Heart left ventricle (tissue), 16 donors: ENCODE measurements at regions not wholly inside any gene's neighbourhood (a gene's known extent, or its start where the extent isn't known, plus 50 kb on each side); places are given as distances from the start of the nearest gene placed in this dataset.

Source experiments
- ATAC-seq, 4 donors: fragments of 200-7000 bp; cut with Tn5 transposase; one replicate each; pipeline ENCODE4 v1.9.1; 2020 to 2022; ENCODE audit warnings: moderate library complexity in 4 of 4, mild to moderate bottlenecking in 3 of 4, moderate number of reproducible peaks in 1 of 4
- DNase-seq, 5 donors: peaks; one replicate each; pipeline ENCODE4 v3.0.0-alpha.2; 2020
- H3K27ac ChIP-seq, 12 donors: fragments of 200-600 bp; sonication (generic) in 4 of 12; one replicate each; pipeline versions ENCODE4 v1.5.0 to v1.8.0; 2016 to 2022; ENCODE audit warnings: mild to moderate bottlenecking in 2 of 12
- H3K27me3 ChIP-seq, 9 donors: fragments of 200-600 bp; sonication (generic) in 2 of 9; one replicate each; pipeline versions ENCODE4 v1.5.1 to v1.8.0; 2016 to 2022; ENCODE audit warnings: mild to moderate bottlenecking in 3 of 9
- H3K36me3 ChIP-seq, 9 donors: fragments of 200-600 bp; sonication (generic) in 2 of 9; one replicate each; pipeline versions ENCODE4 v1.5.0 to v1.8.0; 2018 to 2022; ENCODE audit warnings: mild to moderate bottlenecking in 2 of 9
- H3K4me1 ChIP-seq, 12 donors: fragments of 200-600 bp; sonication (generic) in 4 of 12; one replicate each; pipeline versions ENCODE4 v1.5.0 to v1.8.0; 2016 to 2022; ENCODE audit warnings: mild to moderate bottlenecking in 3 of 12
- H3K4me3 ChIP-seq, 12 donors: fragments of 200-600 bp; sonication (generic) in 4 of 12; one replicate each; pipeline versions ENCODE4 v1.5.0 to v1.8.0; 2017 to 2022; ENCODE audit warnings: mild to moderate bottlenecking in 9 of 12, moderate library complexity in 4 of 12
- H3K9me3 ChIP-seq, 12 donors: fragments of 200-600 bp; sonication (generic) in 4 of 12; one replicate each; pipeline versions ENCODE4 v1.5.0 to v1.8.0; 2016 to 2022; ENCODE audit warnings: mild to moderate bottlenecking in 1 of 12
- POLR2A ChIP-seq, 2 donors: fragments of 450-650 bp; IDR thresholded peaks; one replicate each; pipeline ENCODE4 v1.6.1; 2017; ENCODE audit warnings: antibody characterized with exemption in 2 of 2, mild to moderate bottlenecking in 2 of 2, moderate library complexity in 2 of 2
- WGBS, 4 donors: extraction: QIAGEN DNeasy Blood & Tissue Kit in 2 of 4; methylation state at CpG; one replicate each; pipeline versions ENCODE4 v1.1.5 to v1.1.7; 2013 to 2018; 5-methylcytosine and 5-hydroxymethylcytosine counted together
- intact Hi-C, 10 donors: fragments of 100-400 bp; cut with DNase I; formaldehyde crosslinking; loops; one replicate each; pipeline versions ENCODE4 v1.11.1 to v1.14.2; 2022
- TF ChIP-seq, protein P1 (sequence below), 12 donors: fragments of 200-600 bp; sonication (generic) in 4 of 12; IDR thresholded peaks; one replicate each; pipeline versions ENCODE4 v1.5.0 to v1.8.0; 2018 to 2022; ENCODE audit warnings: antibody characterized with exemption in 12 of 12, mild to moderate bottlenecking in 5 of 12
- donor health status: ischemic (EF 13 %, LVEDD 7.1; RV severe dilation, severe dysfunction).
- donor health status: healthy with polysubstance abuse.
- donor health status: DM: no; HTN: yes; CAD: no.
- donor health status: DM: no; HTN: no; CAD: no.
- donor health status: ischemic (EF 25% LVEDD 6.9; RV normal size, moderate dysfunction).
- donor health status: ischemic (EF 25% LVEDD 5.7; RV mildly dilated, moderate dysfunction).
- donor health status: healthy.
- donor health status: DM: yes; HTN: yes; CAD: no.
- donor health status: ischemic (EF 35%, LVEDD 5.7; RV mildly dilated, moderate dysfunction).
- donor health status: nonischemic (EF 11% LVEDD 7.7; RV severe dilation, severe dysfunction).
- donor health status: DM: yes; HTN: yes; CAD: no.
- donor health status: PGD.
- donor health status: ischemic (EF 29% LVEDD 5.4; RV normal size, mild dysfunction).
- donor health status: nonischemic (EF 23%, LVEDD 6.1; RV moderate dilation, normal function).

DNA sequence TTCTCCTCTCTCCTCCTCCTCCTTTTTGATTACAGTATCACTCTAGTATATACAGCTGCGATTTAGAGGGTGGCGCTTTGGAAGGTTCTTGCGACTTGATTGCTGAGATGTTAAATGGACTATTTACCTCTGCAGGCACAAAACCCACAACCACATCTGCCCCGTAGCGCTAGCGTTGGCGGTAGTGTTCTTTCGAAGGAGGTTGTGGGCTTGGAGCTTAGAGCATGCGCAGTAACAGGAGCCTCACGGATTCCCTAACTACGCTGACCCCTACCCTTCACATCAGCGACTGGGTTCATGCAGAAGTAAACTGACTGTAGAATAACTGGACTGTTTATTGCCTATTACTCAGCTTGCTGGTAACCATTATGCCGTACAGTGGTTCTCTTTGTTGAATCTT is 58.0 kb downstream of the CGGBP1 start:
- no peak for DNase-seq
- peaks cover 0 to 21% (median 0%) of the 10 kb centered on the region in 12 donors for H3K4me1 ChIP-seq
- no peak for TF ChIP-seq POLR2A (IDR thresholded peaks at IDR 0.05)
- TF ChIP-seq, protein P1, sequence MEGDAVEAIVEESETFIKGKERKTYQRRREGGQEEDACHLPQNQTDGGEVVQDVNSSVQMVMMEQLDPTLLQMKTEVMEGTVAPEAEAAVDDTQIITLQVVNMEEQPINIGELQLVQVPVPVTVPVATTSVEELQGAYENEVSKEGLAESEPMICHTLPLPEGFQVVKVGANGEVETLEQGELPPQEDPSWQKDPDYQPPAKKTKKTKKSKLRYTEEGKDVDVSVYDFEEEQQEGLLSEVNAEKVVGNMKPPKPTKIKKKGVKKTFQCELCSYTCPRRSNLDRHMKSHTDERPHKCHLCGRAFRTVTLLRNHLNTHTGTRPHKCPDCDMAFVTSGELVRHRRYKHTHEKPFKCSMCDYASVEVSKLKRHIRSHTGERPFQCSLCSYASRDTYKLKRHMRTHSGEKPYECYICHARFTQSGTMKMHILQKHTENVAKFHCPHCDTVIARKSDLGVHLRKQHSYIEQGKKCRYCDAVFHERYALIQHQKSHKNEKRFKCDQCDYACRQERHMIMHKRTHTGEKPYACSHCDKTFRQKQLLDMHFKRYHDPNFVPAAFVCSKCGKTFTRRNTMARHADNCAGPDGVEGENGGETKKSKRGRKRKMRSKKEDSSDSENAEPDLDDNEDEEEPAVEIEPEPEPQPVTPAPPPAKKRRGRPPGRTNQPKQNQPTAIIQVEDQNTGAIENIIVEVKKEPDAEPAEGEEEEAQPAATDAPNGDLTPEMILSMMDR (IDR thresholded peaks at IDR 0.05): no peak
- no peaks in the 10 kb centered on the region for H3K9me3 ChIP-seq
- 20 to 34% (median 25%) methylated on average over 13 of the region's 13 CpGs for WGBS, 4 donors
- H3K27ac ChIP-seq: no peak overlapping the region
- H3K36me3 ChIP-seq: no peaks in the 10 kb centered on the region
- intact Hi-C loops: loop anchor here in 8 of 10 donors (5.0 to 10.0 kb wide), 8 partner anchors 111 to 704 kb away; no protein-coding TSS in a partner anchor
- ATAC-seq: peak in 1 of 4 donors; percentile 27
- H3K4me3 ChIP-seq: peak overlapping the region in 9 of 12 donors; percentile 17 to 42 (median 27)
- H3K27me3 ChIP-seq: peaks cover 0 to 5% (median 0%) of the 10 kb centered on the region in 9 donors

DNA sequence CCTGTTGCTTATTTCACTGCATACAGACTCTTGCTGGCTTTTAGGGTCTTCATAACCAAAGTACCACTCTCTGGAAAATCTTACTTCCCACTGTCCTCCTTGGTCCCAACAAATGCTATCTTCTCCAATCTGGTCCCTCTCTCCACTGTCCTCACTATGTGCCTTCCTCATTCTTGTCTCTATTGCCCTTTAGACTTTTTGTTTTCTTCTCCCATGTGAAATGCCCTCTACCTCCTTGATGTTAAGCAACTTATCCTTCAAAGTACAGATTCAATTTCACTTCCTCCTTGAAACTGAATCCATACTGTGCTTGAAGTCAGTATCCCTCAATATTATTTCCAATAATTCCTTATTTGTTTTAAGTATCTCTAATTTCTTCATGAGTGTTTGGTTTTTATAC is 60.8 kb downstream of the CGGBP1 start:
- Histone ChIP-seq H3K4me1 (peaks cover 0 to 21% (median 0%) of the 10 kb centered on the region in 12 donors), H3K36me3 (no peaks in the 10 kb centered on the region), H3K27ac (no peak overlapping the region), H3K9me3 (no peaks in the 10 kb centered on the region), H3K4me3 (no peak overlapping the region), H3K27me3 (peaks cover 0 to 5% (median 0%) of the 10 kb centered on the region in 9 donors)
- ATAC-seq (no peak), DNase-seq (no peak)
- no peak for TF ChIP-seq POLR2A (IDR thresholded peaks at IDR 0.05)
- TF ChIP-seq, protein P1 (IDR thresholded peaks at IDR 0.05): no peak
- intact Hi-C loops: no loop called here

DNA sequence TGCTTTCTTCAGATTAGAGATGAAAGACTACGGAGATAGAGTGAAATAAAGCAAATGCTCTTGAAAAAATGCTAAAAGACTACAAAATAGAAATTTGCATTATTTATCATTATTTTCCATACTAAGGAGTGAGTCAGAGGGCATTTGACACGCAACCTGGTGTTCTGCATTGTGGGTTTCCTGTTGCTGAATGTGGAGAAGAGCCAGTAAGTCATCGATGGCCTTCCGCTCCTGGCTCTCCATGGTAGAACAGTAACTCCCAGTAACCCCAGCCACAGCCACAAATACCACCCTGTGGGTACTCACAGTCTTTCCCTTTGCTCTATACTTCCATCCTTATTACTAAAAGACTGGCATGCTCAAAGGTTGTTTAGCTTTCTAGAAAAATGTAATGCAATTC is 61.5 kb downstream of the CGGBP1 start:
- H3K4me3 ChIP-seq: peak overlapping the region in 1 of 12 donors; percentile 19
- H3K27me3 ChIP-seq: peaks cover 0 to 5% (median 0%) of the 10 kb centered on the region in 9 donors
- WGBS, 4 donors: 72 to 86% (median 81%) methylated on average over 4 of the region's 4 CpGs
- no peaks in the 10 kb centered on the region for H3K9me3 ChIP-seq
- H3K27ac ChIP-seq: no peak overlapping the region
- H3K36me3 ChIP-seq: no peaks in the 10 kb centered on the region
- ATAC-seq: peak in 2 of 4 donors; percentile 31 to 36
- intact Hi-C loops: no loop called here
- no peak for DNase-seq
- TF ChIP-seq POLR2A (IDR thresholded peaks at IDR 0.05): no peak
- TF ChIP-seq, protein P1 (IDR thresholded peaks at IDR 0.05): no peak
- H3K4me1 ChIP-seq: peaks cover 0 to 21% (median 0%) of the 10 kb centered on the region in 12 donors

DNA sequence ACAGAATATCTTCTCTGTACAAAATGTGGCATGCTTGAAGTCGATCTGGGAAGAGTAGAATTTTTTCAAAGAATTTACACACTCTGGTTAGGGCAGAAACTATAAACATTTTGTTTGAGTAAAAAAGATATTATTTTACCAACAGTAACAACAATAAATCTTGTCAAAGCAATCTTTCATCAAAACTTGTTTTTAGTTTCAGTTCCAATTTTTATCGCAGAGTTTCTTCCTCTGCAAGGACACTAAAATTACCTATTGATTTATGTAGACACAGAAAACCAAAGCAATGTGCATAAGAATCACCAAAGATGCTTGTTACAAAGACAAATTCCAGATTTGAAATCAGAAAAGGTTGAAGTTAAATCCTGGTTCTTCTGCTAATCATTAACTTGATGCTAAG is 61.9 kb downstream of the CGGBP1 start:
- Histone ChIP-seq H3K9me3 (no peaks in the 10 kb centered on the region), H3K27me3 (peaks cover 0 to 5% (median 0%) of the 10 kb centered on the region in 9 donors), H3K27ac (no peak overlapping the region), H3K36me3 (no peaks in the 10 kb centered on the region), H3K4me1 (peaks cover 0 to 21% (median 0%) of the 10 kb centered on the region in 12 donors), H3K4me3 (peak overlapping the region in 1 of 12 donors; percentile 19)
- TF ChIP-seq POLR2A (IDR thresholded peaks at IDR 0.05): no peak
- TF ChIP-seq, protein P1 (IDR thresholded peaks at IDR 0.05): no peak
- no peak for DNase-seq
- WGBS, 4 donors: 76 to 84% (median 81%) methylated on average over 2 of the region's 2 CpGs
- no peak for ATAC-seq
- intact Hi-C loops: no loop called here
